ENCODE measurements at regions not wholly inside any gene's neighbourhood (a gene's known extent, or its start where the extent isn't known, plus 50 kb on each side); places are given as distances from the start of the nearest gene placed in this dataset.

- Histone ChIP-seq H3K27ac (ENCODE audit: control insufficient read depth, insufficient read depth) (no peak overlapping the region), H3K27me3 (replicated peaks in 1 of 2; ENCODE audit: control insufficient read depth in 2 of 2, insufficient read depth in 2 of 2, low read length in 1 of 2) (no peaks in the 10 kb centered on the region), H2AFZ (ENCODE audit: control insufficient read depth, low read depth, low read length) (no peak overlapping the region), H3K9ac (ENCODE audit: control insufficient read depth, insufficient read depth, low read length) (no peak overlapping the region), H3K4me2 (ENCODE audit: control insufficient read depth, insufficient read depth) (no peak overlapping the region), H3K9me3 (replicated peaks; ENCODE audit: control insufficient read depth, insufficient read depth, low read length) (peaks cover 2% of the 10 kb centered on the region), H3K4me3 (no peak overlapping the region), H3K4me1 (ENCODE audit: control insufficient read depth, insufficient read depth, low read length) (no peaks in the 10 kb centered on the region), H3K36me3 (ENCODE audit: control insufficient read depth in 2 of 2, insufficient read depth in 2 of 2, low read length in 1 of 2) (no peaks in the 10 kb centered on the region), H4K20me1 (ENCODE audit: control insufficient read depth, insufficient read depth) (no peaks in the 10 kb centered on the region), H3K79me2 (ENCODE audit: control insufficient read depth, insufficient read depth, low read length) (no peaks in the 10 kb centered on the region)
- intact Hi-C loops (cut with micrococcal nuclease; ENCODE audit: unreplicated experiment): loop anchor here (2.0 kb wide), 1 partner anchor 133 kb away; the partner anchor contains the start of gene ATL2
- ChIA-PET POLR2A (interaction anchor here (0.5 kb wide), 1 partner anchor 19 kb away, joined by 4 read pairs; no protein-coding TSS in a partner anchor), SMC1A (ENCODE audit: uncharacterized antibody, unreplicated experiment) (interaction anchor here (0.6 to 4.4 kb wide), 7 partner anchors 10 to 512 kb away, joined by 3 to 103 read pairs (median 16); partner anchors contain the start of gene ATL2), CTCF (interaction anchor here (0.6 to 3.7 kb wide), 8 partner anchors 41 to 418 kb away, joined by 3 to 194 read pairs (median 4); no protein-coding TSS in a partner anchor), RAD21 (ENCODE audit: unreplicated experiment) (interaction anchor here (0.8 to 3.2 kb wide), 4 partner anchors 44 to 193 kb away, joined by 3 to 79 read pairs (median 3); no protein-coding TSS in a partner anchor)
- in situ Hi-C loops (cut with MboI): loop anchor here (5.0 kb wide), 1 partner anchor 193 kb away; no protein-coding TSS in a partner anchor
- 85% methylated on average over 2 of the region's 2 CpGs for WGBS (ENCODE audit: insufficient coverage, insufficient replicate concordance, low lambda C conversion rate, missing lambda C conversion rate)
- no peak for DNase-seq (ENCODE audit: low read depth, low spot score)
- no peak for ATAC-seq
- BruUV-seq (replicated peaks): no TSS peak
- FAIRE-seq: no peak
- TF ChIP-seq NR2F1 (conservative IDR thresholded peaks at IDR 0.05) (no peak), SREBF2 (IDR thresholded peaks at IDR 0.05; ENCODE audit: low read length) (no peak), MTA2 (IDR thresholded peaks at IDR 0.05; ENCODE audit: low read depth) (no peak), BHLHE40 (IDR thresholded peaks at IDR 0.05; ENCODE audit: borderline replicate concordance in 1 of 2, low read depth in 2 of 2, low read length in 1 of 2) (no peak), RELA (IDR thresholded peaks at IDR 0.05; ENCODE audit: borderline replicate concordance, partially characterized antibody) (no peak), RB1 (IDR thresholded peaks at IDR 0.05; ENCODE audit: borderline replicate concordance) (no peak), HDAC6 (IDR thresholded peaks at IDR 0.05; ENCODE audit: unreplicated experiment) (no peak), NFYA (IDR thresholded peaks at IDR 0.05; ENCODE audit: borderline replicate concordance, low read depth, low read length) (no peak), NRF1 (conservative IDR thresholded peaks at IDR 0.05; ENCODE audit: low read depth, low read length) (no peak), ZNF384 (IDR thresholded peaks at IDR 0.05; ENCODE audit: borderline replicate concordance, low read depth, low read length) (no peak), RAD51 (IDR thresholded peaks at IDR 0.05) (no peak), NFYB (IDR thresholded peaks at IDR 0.05; ENCODE audit: insufficient read depth, low read depth, low read length) (no peak), NBN (IDR thresholded peaks at IDR 0.05) (no peak), ZBED1 (IDR thresholded peaks at IDR 0.05; ENCODE audit: borderline replicate concordance) (no peak), SUPT20H (IDR thresholded peaks at IDR 0.05; ENCODE audit: borderline replicate concordance, control insufficient read depth, low read depth, low read length) (no peak), USF1 (IDR thresholded peaks at IDR 0.05; ENCODE audit: borderline replicate concordance, extremely low read length, insufficient read depth, low read depth, low read length) (no peak), JUND (IDR thresholded peaks at IDR 0.05; ENCODE audit: low read depth, low read length) (no peak), HDAC2 (IDR thresholded peaks at IDR 0.05) (no peak)
These were observed 92.8 kb downstream of the HNRNPLL start for GRCh38 chr2:38509947-38510326.
